ENCODE measurements at regions not wholly inside any gene's neighbourhood (a gene's known extent, or its start where the extent isn't known, plus 50 kb on each side); places are given as distances from the start of the nearest gene placed in this dataset.
"Not testable (repeated sequence)": the region's sequence is repeated elsewhere in the genome, so short reads cannot be mapped to it uniquely, and the experiment has no call there.

- DNase-seq = peak; percentile 3
Observed at GRCh38 chr13:99733346-99733745, 232.1 kb downstream of the TM9SF2 start.

- no peak for DNase-seq
Observed at GRCh38 chr13:99731747-99732146, 230.5 kb downstream of the TM9SF2 start.

DNA sequence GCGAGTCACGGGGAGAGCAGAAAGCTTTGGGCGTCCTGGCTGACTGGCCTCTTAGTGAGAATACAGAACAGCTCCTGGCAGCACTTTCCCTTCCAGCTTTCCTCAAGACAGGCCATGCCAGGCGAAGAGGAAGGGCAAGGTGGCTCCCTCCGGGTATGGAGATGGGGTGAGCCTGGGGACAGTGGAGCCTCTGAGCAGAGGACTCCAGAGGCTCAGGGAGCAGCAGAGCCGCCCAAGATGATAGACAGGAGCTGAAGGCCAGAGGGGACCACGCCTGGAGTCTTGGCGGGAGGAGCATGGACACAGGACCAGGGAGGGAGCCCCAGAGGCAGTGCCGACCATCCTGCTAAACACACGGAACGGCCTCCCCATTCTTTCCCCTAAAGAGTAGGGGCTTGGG, 229.1 kb downstream of the TM9SF2 start:
- no peak for DNase-seq

GRCh38 chr13:99729745-99730144, 228.5 kb downstream of the TM9SF2 start:
- no peak for DNase-seq

- DNase-seq = not testable (repeated sequence)
Observed at GRCh38 chr13:99727651-99728050, 226.4 kb downstream of the TM9SF2 start.

DNA sequence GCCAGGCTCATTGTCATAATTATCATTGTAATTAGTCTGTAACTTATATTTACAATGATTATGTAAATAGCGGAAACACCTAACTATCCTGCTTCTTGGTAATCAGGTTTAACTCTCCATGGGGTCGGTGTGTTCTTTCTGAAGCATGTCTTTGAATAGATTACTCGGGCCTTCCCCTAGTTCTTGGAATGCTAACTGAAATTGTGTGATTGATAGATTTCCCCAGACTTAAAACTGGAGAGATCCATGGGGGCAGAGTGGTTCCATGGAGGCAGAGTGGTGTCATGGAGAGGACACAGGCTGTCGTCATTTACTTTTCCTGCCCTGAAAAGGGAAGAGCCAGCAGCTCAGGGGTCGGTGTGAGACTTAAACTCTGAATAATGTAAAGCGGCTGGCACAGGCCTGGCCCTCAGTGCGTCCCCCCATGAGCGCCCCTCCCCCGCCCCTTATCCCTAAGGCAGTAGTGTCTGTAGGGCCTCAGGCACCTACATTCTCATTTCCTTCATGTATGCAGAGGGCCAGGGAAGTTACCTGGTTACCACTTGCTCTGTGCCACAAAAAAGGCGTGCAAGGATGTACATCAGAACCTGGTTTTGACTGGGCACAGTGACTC, 225.1 kb downstream of the TM9SF2 start:
- no peak for DNase-seq

GRCh38 chr13:99725644-99726043, 224.4 kb downstream of the TM9SF2 start:
- no peak for DNase-seq

GRCh38 chr13:99724633-99725517, 223.6 kb downstream of the TM9SF2 start:
- DNase-seq = no peak

GRCh38 chr13:99723878-99724277, 222.6 kb downstream of the TM9SF2 start:
- DNase-seq = no peak

DNA sequence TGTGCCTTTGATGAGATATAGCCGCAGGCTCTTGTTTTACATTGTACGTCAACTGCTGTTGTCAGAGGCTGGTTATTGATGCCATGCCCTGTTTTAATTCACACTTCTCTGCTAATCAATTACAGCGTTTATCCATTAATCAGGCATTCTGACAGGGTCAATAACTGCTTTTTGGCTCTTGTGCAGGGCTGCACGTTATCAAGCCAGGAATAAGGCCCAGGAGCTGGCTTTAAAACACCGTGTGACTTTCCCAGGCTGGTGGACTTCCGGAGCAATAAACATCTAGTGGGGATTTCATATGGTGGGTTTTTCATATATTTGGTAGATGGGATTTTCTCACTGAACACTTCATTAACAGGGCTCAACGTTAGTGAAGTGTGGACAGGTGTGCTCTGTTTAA, 221.7 kb downstream of the TM9SF2 start:
- no peak for DNase-seq

DNA sequence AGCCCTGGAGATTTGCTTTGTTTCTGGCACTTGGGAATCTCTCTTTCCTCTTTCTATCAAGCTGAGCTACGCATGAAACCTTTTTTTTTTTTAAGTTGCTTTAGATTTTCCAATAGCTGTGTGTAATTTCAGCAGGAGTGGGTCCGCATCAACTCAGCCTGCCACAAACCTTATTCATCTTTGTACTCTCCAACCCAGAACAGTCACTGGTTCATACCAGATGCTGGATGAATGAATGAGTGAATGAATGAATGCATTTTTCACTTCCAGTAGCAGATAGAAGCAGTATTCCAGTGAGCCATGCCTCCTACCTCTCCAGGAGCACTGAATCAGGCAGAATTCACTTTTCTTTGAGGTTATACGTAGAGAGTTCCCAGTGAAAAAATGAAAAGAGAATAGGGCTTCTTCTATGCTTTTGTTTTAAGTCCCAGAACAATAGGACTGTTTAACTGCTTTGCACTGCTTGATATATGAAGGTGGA, 221.1 kb downstream of the TM9SF2 start:
- no peak for DNase-seq

DNA sequence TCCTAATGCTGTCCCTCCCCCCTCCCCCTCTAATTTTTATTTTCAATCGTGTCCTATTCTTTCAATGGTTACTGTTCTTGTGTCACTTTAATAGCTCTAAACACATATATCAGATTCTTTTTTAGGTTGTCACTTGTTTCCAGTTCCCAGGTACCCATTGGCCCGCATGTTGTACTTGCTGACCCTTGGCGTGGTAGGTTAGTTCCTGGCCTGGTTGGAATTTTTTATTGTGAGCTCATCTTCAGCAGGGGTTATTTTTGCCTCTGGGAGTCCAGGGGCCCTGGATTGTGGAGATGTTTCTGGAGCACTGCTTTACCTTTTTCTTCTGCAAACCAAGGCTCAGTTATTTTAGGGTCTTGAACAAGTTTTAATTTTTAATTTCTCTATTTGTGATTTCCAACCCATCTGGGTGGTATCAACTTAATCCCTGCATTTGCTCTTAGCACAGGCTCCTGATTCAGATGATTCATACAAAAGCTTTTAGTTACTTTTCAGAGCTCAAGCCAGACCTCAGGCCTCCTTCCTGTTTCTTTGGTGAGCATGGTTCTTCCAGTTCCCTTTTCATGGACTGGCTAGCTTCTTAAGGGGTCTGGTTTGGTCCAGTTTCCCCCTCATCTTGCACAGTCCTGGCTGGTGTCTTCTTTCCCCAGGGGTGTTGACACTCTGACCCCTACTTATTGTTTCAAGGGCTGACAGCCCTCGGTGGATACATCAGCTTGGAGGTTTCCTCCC, 220.5 kb downstream of the TM9SF2 start:
- DNase-seq = peak; percentile 1

DNA sequence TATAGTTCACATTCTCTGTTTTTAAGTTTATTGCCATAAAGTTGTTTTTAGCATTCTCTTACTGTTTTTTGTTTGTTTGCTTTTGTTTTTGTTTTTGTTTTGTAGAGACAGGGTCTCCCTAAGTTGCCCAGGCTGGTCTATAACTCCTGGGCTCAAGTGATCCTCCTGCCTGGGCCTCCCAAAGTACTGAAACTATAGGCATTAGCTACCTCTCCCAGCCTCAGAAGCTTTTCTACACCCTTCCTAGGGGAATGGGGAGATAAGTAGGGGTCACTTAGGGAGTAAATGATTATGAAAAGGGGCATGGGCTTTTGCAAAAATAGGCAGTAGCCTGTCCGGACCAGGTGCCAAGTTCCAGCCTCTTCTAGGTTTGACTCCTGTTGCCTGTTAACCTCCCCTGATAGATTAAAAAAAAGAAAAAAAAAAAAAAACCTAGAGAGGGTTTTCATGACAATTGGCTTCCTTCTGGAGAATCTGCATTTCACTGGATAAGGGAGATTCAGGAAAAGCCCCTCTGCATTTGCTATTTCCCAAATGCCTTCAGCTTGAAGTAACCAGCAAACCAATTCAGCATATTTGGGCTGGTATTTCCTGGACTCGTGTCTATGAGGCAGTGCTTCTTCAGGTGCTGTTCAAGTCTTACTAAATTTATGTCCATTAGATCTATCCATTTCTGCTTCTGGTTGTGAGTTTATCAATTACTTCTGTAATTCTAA, 216.8 kb downstream of the TM9SF2 start:
- no peak for DNase-seq

DNA sequence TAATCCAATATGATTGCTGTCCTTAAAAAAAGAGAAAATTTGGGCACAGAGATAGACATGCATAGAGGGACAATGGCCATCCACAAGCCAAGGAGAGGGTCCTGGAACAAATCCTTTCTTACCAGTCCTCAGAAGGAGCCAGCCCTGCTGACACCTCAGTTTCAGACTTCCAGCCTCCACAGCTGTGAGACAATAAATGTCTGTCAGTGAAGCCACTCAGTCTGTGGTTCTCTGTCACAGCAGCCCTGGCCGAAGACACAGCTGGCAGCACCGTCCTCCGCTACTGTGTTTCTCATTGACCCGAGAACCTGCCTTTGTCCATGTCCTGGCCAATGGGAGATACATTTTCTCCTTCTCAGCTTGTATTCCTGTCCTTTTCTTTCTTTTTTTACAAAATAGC, 207.9 kb downstream of the TM9SF2 start:
- DNase-seq = no peak

DNA sequence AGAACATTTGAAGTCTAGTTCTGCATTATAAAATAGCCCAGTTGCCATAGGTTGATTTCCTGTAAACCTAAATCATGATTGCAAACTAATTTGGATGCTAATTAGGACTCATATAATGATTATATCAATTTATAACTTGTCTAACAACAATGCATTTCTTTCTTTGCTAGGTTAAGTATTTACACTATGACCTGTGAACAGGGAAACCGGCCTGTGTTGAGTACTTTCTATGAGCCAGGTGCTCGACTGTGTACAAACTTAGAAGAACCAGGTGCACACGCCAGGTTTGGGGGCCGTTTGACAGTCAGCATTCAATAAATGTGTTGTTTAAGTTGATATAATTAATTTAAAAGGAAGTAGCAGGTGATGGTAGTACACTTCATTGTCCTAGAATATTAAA, 203.1 kb downstream of the TM9SF2 start:
- DNase-seq = no peak

- DNase-seq = no peak
Observed at GRCh38 chr13:99703908-99704307, 202.6 kb downstream of the TM9SF2 start.

- DNase-seq = no peak
Observed at GRCh38 chr13:99702687-99703319, 201.5 kb downstream of the TM9SF2 start.

DNA sequence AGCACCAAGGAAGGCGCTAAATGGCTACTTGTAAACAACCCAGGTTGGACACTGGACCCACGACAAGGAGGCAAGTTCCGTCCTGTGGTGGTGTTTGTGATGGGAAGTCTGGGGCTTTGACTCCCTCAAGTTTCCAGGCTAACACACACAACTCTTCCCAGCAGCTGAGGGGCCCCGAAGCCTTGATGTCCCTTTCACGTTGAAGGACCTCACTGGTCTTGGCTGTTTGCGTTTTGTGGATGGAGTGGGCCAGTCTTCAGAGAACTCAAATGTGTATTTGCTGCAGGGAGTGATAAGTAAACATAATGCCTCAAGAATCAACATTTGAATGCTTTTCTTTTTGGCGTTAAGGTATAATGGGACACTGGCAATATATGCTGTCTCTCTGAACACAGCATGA, 199.2 kb downstream of the TM9SF2 start:
- no peak for DNase-seq

DNA sequence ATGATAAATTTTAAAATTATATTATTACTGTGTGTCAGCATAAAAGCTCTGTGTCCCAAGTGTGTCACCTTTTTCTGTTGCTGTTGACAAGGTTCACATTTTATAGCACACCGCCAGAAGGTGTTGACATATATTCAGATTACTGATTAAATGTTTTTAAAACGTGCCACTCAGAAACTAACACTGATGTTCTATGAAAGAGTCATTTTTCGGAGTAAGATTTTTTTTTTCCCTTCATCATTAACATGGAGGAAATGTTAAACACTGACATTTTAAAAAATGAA, 197.5 kb downstream of the TM9SF2 start:
- no peak for DNase-seq

DNA sequence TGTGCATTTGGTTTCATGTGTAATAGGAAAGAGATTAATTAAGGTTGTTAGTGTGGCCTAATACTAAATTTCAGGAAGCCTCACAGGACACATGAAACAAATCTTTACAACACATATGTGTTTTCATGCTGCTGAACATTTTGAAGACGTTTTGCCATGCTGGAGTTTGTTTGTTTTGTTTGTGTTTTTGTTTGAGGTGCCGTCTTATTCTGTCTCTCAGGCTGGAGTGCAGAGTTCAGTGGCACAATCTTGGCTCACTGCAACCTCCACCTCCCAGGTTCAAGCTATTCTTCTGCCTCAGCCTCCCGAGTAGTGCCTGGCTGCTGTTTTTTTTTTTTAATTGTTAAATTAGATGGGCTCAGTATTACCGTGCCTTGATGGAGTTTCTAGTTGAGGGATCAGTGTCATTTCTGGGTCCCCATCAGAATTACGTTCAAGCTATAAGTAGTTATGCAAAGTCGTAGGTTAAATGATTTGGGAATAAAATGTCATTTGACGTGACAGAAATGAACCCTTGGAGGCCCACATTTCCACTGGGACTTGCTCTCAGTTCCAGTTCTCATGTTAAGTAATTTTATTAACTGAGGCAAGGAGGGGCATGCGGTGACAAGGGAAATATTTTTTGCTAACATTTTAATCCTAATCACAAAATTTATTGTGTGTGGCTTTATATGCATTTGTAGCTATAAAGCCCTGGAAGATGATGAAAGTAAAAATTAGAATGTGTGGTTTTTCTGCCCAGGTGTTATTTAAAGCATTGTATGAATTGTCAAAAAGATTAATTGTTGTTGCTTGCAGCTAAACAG, 196.9 kb downstream of the TM9SF2 start:
- no peak for DNase-seq

DNA sequence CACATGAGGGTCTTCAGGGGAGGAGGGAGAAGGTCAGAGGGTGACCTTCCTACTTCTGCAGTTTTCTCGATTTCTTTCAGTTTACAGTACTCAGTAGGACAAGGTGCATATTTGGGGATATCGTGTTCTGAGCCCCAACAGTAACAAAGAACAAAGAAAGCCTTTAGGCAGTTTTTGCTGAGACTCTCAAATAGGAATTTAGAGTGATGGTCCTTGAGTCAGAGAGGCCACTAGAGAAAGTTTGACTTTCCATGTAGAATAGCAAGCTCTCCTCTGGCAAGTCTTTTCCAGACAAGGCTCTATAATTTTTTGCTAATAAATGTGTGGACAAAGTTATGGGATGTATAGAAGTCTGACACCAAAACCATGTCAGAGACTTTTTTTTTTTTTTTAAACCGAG, 194.6 kb downstream of the TM9SF2 start:
- DNase-seq = no peak
